GM18505 (cell line): ENCODE measurements at regions not wholly inside any gene's neighbourhood (a gene's known extent, or its start where the extent isn't known, plus 50 kb on each side); places are given as distances from the start of the nearest gene placed in this dataset.
"Not testable (repeated sequence)": the region's sequence is repeated elsewhere in the genome, so short reads cannot be mapped to it uniquely, and the experiment has no call there.

Experiments used
- ATAC-seq: cut with Tn5 transposase; IDR thresholded peaks from one replicate; pipeline ENCODE4 v1.9.1; 2021; ENCODE audit not compliant: unreplicated experiment
- POLR2A ChIP-seq: IDR thresholded peaks from 4 replicates; pipeline ENCODE4 v1.6.1; 2011; ENCODE audit warnings: borderline replicate concordance; ENCODE audit not compliant: insufficient read depth, insufficient read length; ENCODE audit errors: extremely low read depth

DNA sequence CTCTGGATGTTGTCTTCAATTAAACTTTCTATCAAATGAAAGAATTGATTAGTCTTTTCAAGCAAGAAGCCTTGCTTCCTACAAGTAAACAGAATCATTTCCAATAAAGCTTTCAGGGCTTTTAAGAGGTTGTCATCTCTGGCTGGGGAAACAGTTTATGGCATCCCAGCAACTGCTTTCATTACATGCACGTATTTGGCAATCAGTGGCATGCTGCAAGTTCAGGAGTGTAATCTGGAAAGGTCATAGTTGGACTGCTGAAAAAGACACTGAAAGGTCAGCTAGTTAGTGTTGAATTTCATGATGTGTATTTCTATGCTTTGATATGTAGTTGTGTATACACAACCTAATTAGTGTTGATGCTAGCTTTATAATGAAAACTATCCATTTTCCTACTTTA lies 332.9 kb downstream of the DSC3 start:
- ATAC-seq, result no peak
- TF ChIP-seq POLR2A, result no peak

DNA sequence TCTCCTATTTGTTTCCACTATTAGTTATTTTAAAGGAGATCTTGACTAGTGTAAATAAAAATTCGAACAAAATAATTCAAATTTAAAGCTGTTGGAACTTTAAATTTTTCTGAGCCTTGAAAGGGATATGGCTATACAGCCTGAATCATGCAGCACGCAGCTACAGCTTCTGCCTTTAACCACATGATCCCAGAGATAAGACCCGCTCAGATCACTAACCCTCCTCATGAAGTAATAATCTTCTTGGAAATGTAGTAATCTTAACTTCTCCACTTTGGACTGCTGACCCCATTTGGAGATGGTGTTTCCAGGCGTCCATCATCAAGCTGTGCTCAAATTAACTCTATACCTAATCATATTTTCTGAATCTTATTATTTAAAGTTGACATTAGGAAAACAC lies 336.6 kb downstream of the DSC3 start:
- TF ChIP-seq POLR2A, result no peak
- ATAC-seq, result no peak

DNA sequence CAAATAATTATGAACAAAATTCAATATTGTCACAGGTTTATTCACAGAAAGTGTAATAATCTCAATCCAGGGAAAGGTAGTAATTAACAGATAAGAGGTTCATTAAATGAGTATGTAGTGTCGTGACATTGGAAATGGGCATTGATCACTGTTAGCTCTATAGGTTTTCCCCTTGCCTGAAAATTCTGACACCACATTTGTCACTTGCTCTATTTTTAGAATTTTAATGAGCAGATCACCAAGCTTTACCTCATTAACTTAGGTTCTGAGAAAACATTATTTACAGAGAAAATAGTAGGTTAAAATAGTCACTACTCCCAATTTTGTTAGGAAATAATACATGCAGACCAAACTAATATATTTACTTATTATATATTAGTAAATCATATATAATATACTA lies 344.0 kb downstream of the DSC3 start:
- TF ChIP-seq POLR2A, result no peak
- ATAC-seq, result no peak

DNA sequence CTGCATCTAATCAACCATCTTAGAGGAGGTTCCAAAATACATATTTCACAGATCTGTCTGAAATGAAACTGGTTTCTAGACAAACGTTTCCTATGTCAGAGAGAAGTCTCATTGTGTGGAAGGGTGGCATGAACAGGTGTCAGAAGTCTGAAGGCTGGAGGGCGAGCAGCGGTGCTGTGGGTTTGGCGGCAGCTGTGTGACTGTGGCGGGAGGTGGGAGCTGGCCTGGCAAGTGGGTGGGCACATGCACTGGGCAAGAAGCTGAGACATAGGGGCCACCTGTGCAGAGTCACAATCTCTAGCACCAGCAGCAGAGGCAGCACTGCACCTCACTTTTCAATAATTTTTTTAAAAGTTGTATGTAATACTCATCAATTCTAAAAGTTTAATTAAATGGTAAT lies 346.3 kb downstream of the DSC3 start:
- no peak for TF ChIP-seq POLR2A
- no peak for ATAC-seq

DNA sequence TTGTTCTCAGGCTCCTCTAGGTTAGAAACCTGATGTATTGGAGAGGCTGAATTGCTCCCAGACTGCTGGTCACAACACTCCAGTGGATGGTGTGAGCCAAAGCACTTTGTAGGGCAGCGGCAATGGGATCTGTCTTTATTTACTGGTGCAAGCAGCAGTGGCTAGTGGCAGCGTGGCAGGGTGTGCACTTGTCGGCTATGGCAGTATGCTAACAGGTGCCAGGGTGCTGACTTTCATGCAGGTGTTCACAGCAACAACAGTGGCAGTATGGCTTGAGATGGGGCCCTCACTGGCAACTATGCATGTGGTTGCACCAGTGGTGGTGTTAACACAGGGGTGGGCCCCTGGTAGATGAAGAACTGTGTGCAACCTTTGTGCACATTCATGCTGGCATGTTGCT lies 347.8 kb downstream of the DSC3 start:
- no peak for TF ChIP-seq POLR2A
- no peak for ATAC-seq

DNA sequence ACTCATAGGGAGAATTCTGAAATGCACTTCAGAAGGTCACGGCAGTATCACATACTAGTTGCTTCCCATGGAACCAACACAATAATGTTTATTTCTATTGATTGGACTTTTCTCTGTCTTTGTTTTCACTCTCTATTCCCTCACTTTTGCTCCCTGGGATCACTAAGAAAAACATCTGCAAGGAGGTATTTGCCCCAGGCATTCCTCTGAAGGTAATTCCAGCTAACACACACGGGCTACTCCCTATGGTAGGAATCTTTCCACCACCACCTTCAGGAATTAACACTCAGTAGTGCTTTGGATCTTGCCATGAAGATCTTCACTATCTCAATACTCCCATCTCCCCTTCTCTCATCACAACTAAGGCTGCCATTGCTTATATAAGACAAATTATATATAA lies 353.3 kb downstream of the DSC3 start:
- no peak for ATAC-seq
- no peak for TF ChIP-seq POLR2A

DNA sequence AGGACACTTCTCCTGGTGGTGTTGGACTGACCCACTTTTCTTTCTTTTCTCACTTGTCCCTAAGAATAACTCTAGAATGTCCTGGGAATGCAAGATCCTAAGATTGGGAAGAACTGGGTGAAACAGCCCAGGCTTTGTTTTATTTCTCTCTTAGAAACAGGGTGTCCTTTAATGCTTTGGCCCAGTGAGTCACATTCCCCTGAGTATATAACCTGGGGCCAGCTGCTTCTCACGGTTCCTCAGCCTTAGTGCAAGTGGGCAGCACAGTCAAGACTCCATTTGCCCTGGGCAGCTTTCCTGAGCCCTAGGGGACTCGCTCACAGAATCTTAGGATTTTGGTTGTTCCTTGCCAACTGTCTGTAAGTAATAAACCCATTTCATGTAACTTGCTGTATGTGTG lies 355.0 kb downstream of the DSC3 start:
- TF ChIP-seq POLR2A, result no peak
- ATAC-seq, result no peak

DNA sequence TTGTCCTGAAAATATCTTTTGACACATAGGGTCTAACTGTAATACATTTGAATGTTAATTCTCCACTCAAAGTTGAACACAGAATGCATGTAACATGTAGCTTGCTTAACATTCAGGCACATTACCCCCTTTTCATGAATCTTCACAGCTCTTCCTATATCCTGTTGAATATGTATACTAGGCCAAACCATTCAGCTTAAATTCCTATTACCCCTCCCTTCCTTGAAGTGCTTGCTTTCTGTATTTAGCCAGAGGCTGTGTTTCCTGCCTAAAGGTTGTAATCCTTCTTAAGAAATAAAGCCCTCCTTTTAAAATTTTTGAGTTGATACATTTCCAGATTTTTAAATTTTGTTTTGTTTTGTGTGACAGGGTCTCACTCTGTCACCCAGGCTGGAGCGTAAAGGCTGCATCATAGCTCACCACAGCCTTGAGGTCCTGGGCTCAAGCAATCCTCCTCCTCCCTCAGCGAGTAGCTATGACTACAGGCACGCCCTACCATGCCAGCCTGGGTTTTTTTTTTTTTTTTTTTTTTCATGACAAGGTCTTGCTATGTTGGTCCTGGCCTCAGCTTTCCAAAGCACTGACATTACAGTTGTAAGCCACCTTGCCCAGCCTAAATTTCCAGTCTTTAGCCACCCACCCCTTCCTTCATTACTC lies 357.6 kb downstream of the DSC3 start:
- TF ChIP-seq POLR2A, result no peak

DNA sequence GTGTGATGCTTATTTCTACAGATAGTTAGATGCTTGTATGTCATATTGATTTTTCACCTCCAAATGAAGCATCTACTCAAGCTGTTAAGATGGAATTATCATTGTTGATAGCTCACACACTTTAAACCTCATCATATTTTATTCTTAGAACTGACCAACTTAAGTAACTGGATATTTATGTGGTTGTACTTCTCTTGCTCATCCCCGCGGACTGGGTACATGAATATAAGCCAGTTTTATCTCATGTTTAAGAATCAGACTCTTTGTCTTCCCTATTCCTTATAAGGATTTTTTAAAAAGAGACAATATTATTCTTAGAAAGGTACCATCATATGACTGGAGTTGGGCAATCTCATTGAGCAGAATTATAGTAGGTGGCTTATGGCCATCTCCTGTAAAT lies 358.7 kb downstream of the DSC3 start:
- ATAC-seq, result no peak
- no peak for TF ChIP-seq POLR2A

More for the DNA sequence above, 357.6 kb downstream of the DSC3 start:
- ATAC-seq, result no peak

DNA sequence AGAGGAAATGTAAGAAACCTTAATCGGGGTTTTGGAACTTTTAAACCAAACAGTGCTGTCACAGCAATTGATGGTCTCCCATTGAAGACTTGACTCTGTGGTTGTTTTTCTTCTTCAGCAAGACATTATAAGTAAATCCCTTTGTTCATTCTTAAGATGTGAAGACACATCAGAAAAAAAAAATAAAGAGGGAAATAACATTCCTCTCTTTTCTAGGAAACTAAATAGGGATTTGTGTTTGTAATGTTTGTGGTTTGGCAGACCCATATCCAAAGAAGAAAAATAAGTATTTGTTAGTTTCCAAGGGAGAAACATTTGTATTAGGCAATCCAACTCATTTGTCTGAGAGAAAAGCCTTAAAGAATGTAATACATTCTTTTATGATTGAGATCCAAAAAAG lies 359.9 kb downstream of the DSC3 start:
- no peak for ATAC-seq
- no peak for TF ChIP-seq POLR2A

DNA sequence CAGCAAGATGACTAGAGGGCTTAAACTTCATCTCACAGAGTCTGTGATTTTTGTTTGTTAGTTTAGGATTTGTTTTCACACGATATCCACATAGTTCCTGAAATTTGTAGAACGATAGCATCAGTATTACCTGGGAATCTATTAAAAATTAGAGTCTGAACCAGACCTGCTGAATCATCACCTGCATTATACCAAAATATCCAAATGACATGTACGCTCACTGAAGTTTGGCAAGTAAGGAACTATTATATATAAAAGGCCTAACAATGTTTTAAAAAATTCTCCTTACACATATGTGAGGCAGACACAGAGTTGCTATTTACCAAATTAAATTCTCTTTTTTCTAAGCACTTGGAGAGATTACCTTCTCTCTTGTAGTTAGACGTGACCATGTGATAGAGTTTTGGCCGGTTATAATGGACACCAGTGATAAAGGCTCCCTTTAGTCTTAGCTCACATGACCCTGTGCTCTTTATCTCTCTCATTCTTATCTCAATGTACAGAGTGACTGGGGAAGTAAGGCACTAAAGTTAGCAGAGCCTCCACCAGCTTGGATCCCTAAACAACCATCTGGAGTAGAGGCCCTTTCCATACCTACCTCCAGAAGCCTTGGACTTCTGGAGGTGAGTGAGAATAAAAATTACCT lies 363.1 kb downstream of the DSC3 start:
- TF ChIP-seq POLR2A, result no peak

DNA sequence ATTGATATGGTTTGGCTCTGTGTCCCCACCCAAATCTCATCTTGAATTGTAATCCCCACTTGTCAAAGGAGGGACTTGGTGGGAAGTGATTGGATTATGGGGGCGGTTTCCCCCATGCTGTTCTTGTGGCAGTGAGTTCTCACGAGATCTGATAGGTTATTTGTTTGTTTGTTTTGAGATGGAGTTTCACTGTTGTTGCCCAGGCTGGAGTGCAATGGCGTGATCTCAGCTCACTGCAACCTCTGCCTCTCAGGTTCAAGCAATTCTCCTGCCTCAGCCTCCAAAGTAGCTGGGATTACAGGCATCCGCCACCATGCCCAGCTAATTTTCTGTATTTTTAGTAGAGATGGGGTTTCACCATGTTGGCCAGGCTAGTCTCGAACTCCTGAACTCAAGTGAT lies 364.7 kb downstream of the DSC3 start:
- ATAC-seq, result not testable (repeated sequence)

More for the DNA sequence above, 363.1 kb downstream of the DSC3 start:
- no peak for ATAC-seq

DNA sequence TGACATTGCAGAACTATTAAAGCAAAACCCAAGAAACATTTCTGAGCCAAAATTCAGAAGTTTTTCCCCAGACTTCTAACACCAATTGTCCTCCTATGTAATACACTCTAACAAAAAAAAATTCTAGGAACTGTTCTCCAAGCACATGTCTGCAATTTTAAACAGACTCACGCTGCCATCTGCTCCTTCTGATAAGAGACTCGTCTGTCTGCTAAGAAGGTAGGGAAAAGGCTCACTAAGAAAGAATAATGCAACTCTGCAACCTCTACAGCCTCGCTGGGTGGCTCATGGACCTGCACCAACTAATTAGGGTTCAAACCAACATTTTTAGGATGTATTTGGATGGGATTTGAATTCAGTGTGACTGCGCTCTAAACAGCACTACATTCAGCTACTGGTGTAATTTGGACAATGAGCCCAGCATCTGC lies 366.5 kb downstream of the DSC3 start:
- ATAC-seq, result no peak
- TF ChIP-seq POLR2A, result no peak

DNA sequence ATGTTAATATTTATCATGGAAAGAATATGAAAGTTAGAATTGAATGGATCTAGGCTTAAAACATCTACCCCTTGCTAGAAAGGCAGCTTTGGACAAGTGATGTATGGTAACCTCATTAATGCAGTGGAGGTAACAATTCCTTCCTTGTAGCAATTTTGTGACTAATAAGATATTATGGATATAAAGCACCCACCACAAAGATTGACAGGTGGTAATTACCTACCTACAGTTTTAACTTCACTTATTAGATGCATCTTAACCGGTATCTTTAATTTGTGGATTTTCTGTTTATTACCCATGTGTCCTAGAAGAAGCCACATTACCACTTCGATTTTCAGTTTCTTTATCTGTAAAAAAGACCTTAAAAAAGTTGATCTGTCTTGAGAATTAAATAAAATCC lies 367.0 kb downstream of the DSC3 start:
- no peak for TF ChIP-seq POLR2A
- ATAC-seq, result no peak

DNA sequence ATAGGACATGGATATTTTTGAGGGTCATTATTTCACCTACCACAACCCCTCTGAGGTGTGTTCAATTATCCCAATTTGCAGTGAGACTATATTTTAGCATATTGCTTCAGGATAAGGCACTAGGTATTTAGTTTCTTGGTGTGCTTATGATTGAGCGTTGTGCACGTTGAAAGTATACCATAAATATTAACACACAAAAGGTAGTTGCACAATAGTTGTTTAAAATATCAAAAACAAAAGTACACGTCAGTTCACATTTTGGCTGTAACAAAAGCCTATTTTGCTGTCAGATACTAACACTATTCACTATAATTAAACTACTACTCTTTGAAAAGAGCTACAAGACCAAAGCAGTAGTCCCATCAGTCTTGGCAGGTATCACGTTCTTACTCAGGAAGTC lies 367.5 kb downstream of the DSC3 start:
- ATAC-seq, result no peak

DNA sequence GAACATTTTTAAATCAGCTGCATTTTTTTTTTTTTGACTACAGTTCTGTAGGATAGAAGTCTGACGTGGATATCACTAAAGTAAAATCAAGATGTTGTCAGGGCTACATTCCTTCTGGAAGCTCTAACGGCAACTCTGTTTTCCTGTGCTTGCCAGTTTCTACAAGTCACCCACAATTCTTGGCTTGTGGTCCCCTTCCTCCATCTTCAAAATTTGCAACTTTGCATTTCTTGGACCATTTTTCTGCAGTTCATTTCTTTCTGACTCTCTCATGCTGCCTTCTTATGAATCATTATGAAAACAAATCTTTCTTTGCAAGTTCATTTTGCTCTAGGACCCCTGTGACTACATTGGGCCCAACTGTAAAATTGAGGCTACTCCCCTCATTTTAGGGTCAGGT lies 367.9 kb downstream of the DSC3 start:
- no peak for ATAC-seq
- no peak for TF ChIP-seq POLR2A

More for the DNA sequence above, 367.5 kb downstream of the DSC3 start:
- no peak for TF ChIP-seq POLR2A

DNA sequence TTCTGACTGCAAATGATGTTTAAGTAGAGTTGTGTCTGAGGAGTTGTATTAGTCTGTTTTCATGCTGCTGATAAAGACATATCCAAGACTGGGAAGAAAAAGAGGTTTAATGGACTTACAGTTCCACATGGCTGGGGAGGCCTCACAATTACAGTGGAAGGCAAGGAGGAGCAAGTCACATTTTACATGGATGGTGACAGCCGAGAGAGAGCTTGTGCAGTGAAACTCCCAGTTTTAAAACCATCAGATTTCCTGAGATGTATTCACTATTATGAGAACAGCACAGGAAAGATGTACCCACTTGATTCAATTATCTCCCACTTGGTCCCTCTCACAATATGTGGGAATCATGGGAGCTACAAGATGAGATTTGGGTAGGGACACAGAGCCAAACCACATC lies 370.1 kb downstream of the DSC3 start:
- ATAC-seq, result not testable (repeated sequence)
